IMR-90 (cell line): ENCODE measurements at regions not wholly inside any gene's neighbourhood (a gene's known extent, or its start where the extent isn't known, plus 50 kb on each side); places are given as distances from the start of the nearest gene placed in this dataset.
A peak's percentile ranks its signal among the peaks of the same experiment; 100 is the strongest.

Experiments used
- ATAC-seq: fragments of 200-7000 bp; cut with Tn5 transposase; 2 replicates; pipeline ENCODE4 v1.9.1; 2020; ENCODE audit warnings: low read depth, mild to moderate bottlenecking, moderate library complexity
- BruUV-seq: library from RNA; stranded (reverse); fragments of 400-500 nt; replicated peaks from 2 replicates; lab custom pipeline; 2021; lab: Mats Ljungman, UMichigan
- CTCF ChIA-PET: fragments of 300-600 bp; formaldehyde crosslinking; extraction: SDS; loops from one replicate; lab custom pipeline; 2021; ENCODE audit warnings: antibody characterized with exemption; lab: Yijun Ruan, JAX
- POLR2A ChIA-PET: fragments of 300-600 bp; sonication (Branson Sonifier 250); formaldehyde crosslinking; loops from one replicate; lab custom pipeline; 2022; ENCODE audit warnings: antibody characterized with exemption; ENCODE audit not compliant: unreplicated experiment; lab: Charles Lee
- DNase-seq: peaks from one replicate; pipeline ENCODE4 v3.0.0; 2013
- H2AFZ ChIP-seq: replicated peaks from 2 replicates; pipeline ENCODE3; 2013; ENCODE audit warnings: low read length, mild to moderate bottlenecking; ENCODE audit not compliant: poor library complexity
- H2AK5ac ChIP-seq: 2 replicates; pipeline ENCODE4 v1.6.1; 2013; ENCODE audit warnings: low read depth, low read length, inconsistent platforms
- H2AK9ac ChIP-seq: replicated peaks from 2 replicates; pipeline ENCODE3; 2013; ENCODE audit warnings: mild to moderate bottlenecking, low read depth, low read length, moderate library complexity; ENCODE audit not compliant: poor library complexity
- H2BK120ac ChIP-seq: 2 replicates; pipeline ENCODE4 v1.6.1; 2013; ENCODE audit warnings: low read depth, low read length, inconsistent platforms
- H2BK15ac ChIP-seq: 3 replicates; pipeline ENCODE4 v1.6.1; 2013; ENCODE audit warnings: low read depth, low read length, inconsistent platforms
- H2BK20ac ChIP-seq: 2 replicates; pipeline ENCODE4 v1.6.1; 2013; ENCODE audit warnings: low read depth, mild to moderate bottlenecking, inconsistent platforms, low read length, moderate library complexity
- H2BK5ac ChIP-seq: 2 replicates; pipeline ENCODE4 v1.6.1; 2013; ENCODE audit warnings: mild to moderate bottlenecking, low read depth, low read length, inconsistent platforms; ENCODE audit not compliant: poor library complexity, severe bottlenecking
- H3K14ac ChIP-seq: replicated peaks from 2 replicates; pipeline ENCODE4 v1.6.1; 2013; ENCODE audit warnings: low read depth, low read length, inconsistent platforms
- H3K18ac ChIP-seq: 2 replicates; pipeline ENCODE4 v1.6.1; 2013; ENCODE audit warnings: low read depth, low read length, control low read depth
- H3K23ac ChIP-seq: 2 replicates; pipeline ENCODE4 v1.6.1; 2013; ENCODE audit warnings: low read depth, low read length, inconsistent platforms
- H3K27ac ChIP-seq: 2 replicates; pipeline ENCODE4 v1.5.1; 2013; ENCODE audit warnings: mild to moderate bottlenecking, control low read depth, low read length; ENCODE audit not compliant: insufficient read depth
- H3K27me3 ChIP-seq: 2 replicates; pipeline ENCODE4 v1.6.1; 2013; ENCODE audit warnings: low read length; ENCODE audit not compliant: control insufficient read depth, insufficient read depth
- H3K36me3 ChIP-seq: 2 replicates; pipeline ENCODE4 v1.6.1; 2013; ENCODE audit warnings: low read length, mixed read lengths; ENCODE audit not compliant: control insufficient read depth, insufficient read depth
- H3K4ac ChIP-seq: 2 replicates; pipeline ENCODE4 v1.6.1; 2013; ENCODE audit warnings: low read depth, low read length, inconsistent platforms
- H3K4me1 ChIP-seq: 2 replicates; pipeline ENCODE4 v1.6.1; 2013; ENCODE audit warnings: low read length, mixed read lengths; ENCODE audit not compliant: control insufficient read depth, insufficient read depth
- H3K4me2 ChIP-seq: 2 replicates; pipeline ENCODE4 v1.6.1; 2013; ENCODE audit warnings: low read depth, mild to moderate bottlenecking, control low read depth, low read length, moderate library complexity
- H3K4me3 ChIP-seq: 2 replicates; pipeline ENCODE4 v1.5.1; 2013; ENCODE audit warnings: low read depth, mild to moderate bottlenecking, control low read depth, low read length, moderate library complexity; ENCODE audit not compliant: insufficient read depth
- H3K56ac ChIP-seq: 2 replicates; pipeline ENCODE4 v1.6.1; 2013; ENCODE audit warnings: low read length, inconsistent platforms; ENCODE audit not compliant: insufficient read depth; ENCODE audit errors: extremely low read depth
- H3K79me1 ChIP-seq, 2 experiments: 2 replicates each; pipeline ENCODE4 v1.6.1; 2013; ENCODE audit warnings: low read length in 2 of 2, inconsistent platforms in 1 of 2, low read depth in 1 of 2
- H3K9ac ChIP-seq: 2 replicates; pipeline ENCODE4 v1.6.1; 2013; ENCODE audit warnings: low read depth, low read length, control low read depth
- H3K9me1 ChIP-seq: 2 replicates; pipeline ENCODE4 v1.6.1; 2013; ENCODE audit warnings: low read length, inconsistent platforms; ENCODE audit not compliant: insufficient read depth
- H3K9me3 ChIP-seq: 2 replicates; pipeline ENCODE4 v1.6.1; 2013; ENCODE audit warnings: low read length; ENCODE audit not compliant: control insufficient read depth, insufficient read depth
- H4K20me1 ChIP-seq: 2 replicates; pipeline ENCODE4 v1.6.1; 2013; ENCODE audit warnings: low read length, inconsistent platforms; ENCODE audit not compliant: insufficient read depth
- H4K5ac ChIP-seq: 2 replicates; pipeline ENCODE4 v1.6.1; 2013; ENCODE audit warnings: mild to moderate bottlenecking, low read depth, low read length, control low read depth
- H4K8ac ChIP-seq, 2 experiments: 2 replicates each; pipeline ENCODE4 v1.6.1; 2013; ENCODE audit warnings: low read depth in 2 of 2, low read length in 2 of 2, control low read depth in 1 of 2, inconsistent platforms in 1 of 2
- H4K91ac ChIP-seq: 2 replicates; pipeline ENCODE4 v1.6.1; 2013; ENCODE audit warnings: low read depth, low read length, inconsistent platforms; ENCODE audit not compliant: insufficient read depth
- BHLHE40 ChIP-seq: fragments of 150-350 bp; IDR thresholded peaks from 2 replicates; pipeline ENCODE4 v1.6.1; 2016; ENCODE audit warnings: mild to moderate bottlenecking, low read depth, low read length
- CEBPB ChIP-seq: IDR thresholded peaks from 2 replicates; pipeline ENCODE4 v1.6.1; 2012; ENCODE audit warnings: low read depth, low read length, improper control_type of control experiment
- FOS ChIP-seq: fragments of 150-350 bp; IDR thresholded peaks from 2 replicates; pipeline ENCODE4 v1.6.1; 2016; ENCODE audit warnings: low read depth, low read length
- MAZ ChIP-seq: IDR thresholded peaks from 2 replicates; pipeline ENCODE4 v1.6.1; 2012; ENCODE audit warnings: low read depth, mild to moderate bottlenecking, low read length, improper control_type of control experiment, moderate library complexity, borderline replicate concordance
- MXI1 ChIP-seq: IDR thresholded peaks from 2 replicates; pipeline ENCODE4 v1.6.1; 2012; ENCODE audit warnings: low read depth, mild to moderate bottlenecking, low read length, moderate library complexity, borderline replicate concordance
- POLR2A ChIP-seq: IDR thresholded peaks from 2 replicates; pipeline ENCODE4 v1.6.1; 2012; ENCODE audit warnings: mild to moderate bottlenecking, low read depth, low read length
- RAD21 ChIP-seq: IDR thresholded peaks from 2 replicates; pipeline ENCODE4 v1.6.1; 2012; ENCODE audit warnings: low read length, improper control_type of control experiment
- RCOR1 ChIP-seq: IDR thresholded peaks from 2 replicates; pipeline ENCODE4 v1.6.1; 2012; ENCODE audit warnings: mild to moderate bottlenecking, low read length, improper control_type of control experiment; ENCODE audit not compliant: insufficient replicate concordance
- RFX5 ChIP-seq: IDR thresholded peaks from 2 replicates; pipeline ENCODE4 v1.8.0; 2012; ENCODE audit warnings: low read depth, mild to moderate bottlenecking, low read length, moderate library complexity
- SMC3 ChIP-seq: fragments of 150-350 bp; IDR thresholded peaks from 2 replicates; pipeline ENCODE4 v1.6.1; 2016; ENCODE audit warnings: low read depth, mild to moderate bottlenecking, antibody characterized with exemption, low read length, moderate library complexity
- WGBS, 2 experiments: methylation state at CpG; one replicate each; pipeline versions ENCODE4 v1.1.5 to v1.1.7; 2013; ENCODE audit warnings: missing lambda C conversion rate in 2 of 2; ENCODE audit not compliant: insufficient read length in 1 of 2; ENCODE audit errors: extremely low coverage in 2 of 2; 5-methylcytosine and 5-hydroxymethylcytosine counted together
- dilution Hi-C: fragments of 300-500 bp; cut with HindIII; formaldehyde crosslinking; loops from one replicate; pipeline ENCODE4 v1.14.3; 2018; ENCODE audit warnings: low sequenced_read_pairs; ENCODE audit not compliant: unreplicated experiment
- in situ Hi-C: fragments of 300-500 bp; cut with MboI; formaldehyde crosslinking; loops from 3 replicates; pipeline ENCODE4 v1.14.3; 2019; ENCODE audit warnings: low sequenced_read_pairs, inconsistent platforms, mixed read lengths
- intact Hi-C: fragments of 100-400 bp; cut with micrococcal nuclease; formaldehyde crosslinking; loops from 2 replicates; pipeline ENCODE4 v1.10.0; 2022
- TF ChIP-seq, protein P1 (sequence below): conservative IDR thresholded peaks from 2 replicates; pipeline ENCODE4 v1.5.1; 2012; ENCODE audit warnings: mild to moderate bottlenecking, low read depth, low read length, improper control_type of control experiment
- TF ChIP-seq, protein P2 (sequence below): fragments of 150-350 bp; IDR thresholded peaks from 2 replicates; pipeline ENCODE4 v1.6.1; 2017; ENCODE audit warnings: mild to moderate bottlenecking, antibody characterized with exemption, low read length, low read depth
- TF ChIP-seq, protein P3 (sequence below): fragments of 150-350 bp; IDR thresholded peaks from 2 replicates; pipeline ENCODE4 v1.6.1; 2016; ENCODE audit warnings: low read depth, mild to moderate bottlenecking, low read length, moderate library complexity, borderline replicate concordance

DNA sequence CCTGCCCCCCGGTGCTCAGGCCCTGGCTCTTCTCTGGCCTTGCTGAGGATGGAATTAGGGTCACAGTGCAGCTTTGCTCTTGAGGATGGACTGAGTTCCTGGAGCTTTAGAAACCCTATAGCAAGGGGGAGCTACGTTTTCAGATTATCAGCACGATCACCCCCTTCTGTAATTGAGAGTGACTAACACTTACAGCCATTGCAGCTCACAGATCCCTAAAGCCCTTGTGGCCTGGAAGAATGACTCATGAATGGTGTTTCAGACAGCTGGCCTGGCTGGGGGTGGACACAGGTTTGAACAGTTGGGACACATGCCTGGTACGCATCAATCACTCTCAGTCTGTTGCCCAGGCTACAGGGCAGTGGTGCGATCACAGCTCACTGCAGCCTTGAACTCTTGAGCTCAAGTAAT is 79.7 kb upstream of the IGFBP5 start:
- Histone ChIP-seq H2BK120ac (peak overlapping the region; percentile 66; the same call in 1 of the 2 replicates), H3K4me1 (peaks cover 11% of the 10 kb centered on the region), H3K23ac (peak overlapping the region; percentile 68), H3K4ac (peak overlapping the region; percentile 79), H3K36me3 (no peaks in the 10 kb centered on the region), H2BK5ac (peak overlapping the region; percentile 80), H3K27me3 (no peaks in the 10 kb centered on the region), H3K4me3 (no peak overlapping the region), H3K18ac (peak overlapping the region; percentile 37), H3K9me3 (no peaks in the 10 kb centered on the region), H3K9ac (peak overlapping the region; percentile 15; the same call in 1 of the 2 replicates), H4K8ac (peak overlapping the region in 1 of 2 experiments; percentile 65; a peak in 3 of 4 replicates), H2AK9ac (peak overlapping the region; percentile 96), H4K91ac (peak overlapping the region; percentile 84), H3K79me1 (no peaks in the 10 kb centered on the region), H2BK20ac (peak overlapping the region; percentile 68), H4K20me1 (no peaks in the 10 kb centered on the region), H2BK15ac (peak overlapping the region; percentile 39; the same call in 2 of the 3 replicates), H3K56ac (peak overlapping the region; percentile 55), H3K27ac (peak overlapping the region; percentile 66), H2AK5ac (peak overlapping the region; percentile 61), H3K9me1 (peaks cover 10% of the 10 kb centered on the region), H4K5ac (peak overlapping the region; percentile 40), H2AFZ (peak overlapping the region; percentile 76), H3K4me2 (peak overlapping the region; percentile 35; the same call in 1 of the 2 replicates), H3K14ac (peak overlapping the region; percentile 44)
- dilution Hi-C loops, result no loop called here
- no TSS peak for BruUV-seq
- in situ Hi-C loops, result no loop called here
- WGBS, 2 experiments, result no CpG with 5 or more reads among the region's 5 CpGs
- peak; percentile 99 for DNase-seq
- ChIA-PET CTCF (interaction anchor here (0.5 to 1.7 kb wide), 8 partner anchors 8 to 329 kb away, joined by 3 to 8 read pairs (median 4); partner anchors contain the start of gene IGFBP5), POLR2A (no interaction called here)
- ATAC-seq, result peak; percentile 91
- intact Hi-C loops, result loop anchor here (2.0 kb wide), 1 partner anchor 76 kb away; no protein-coding TSS in a partner anchor
- TF ChIP-seq MXI1 (peak; percentile 30; the same call in 1 of the 2 replicates), FOS (peak; percentile 98), SMC3 (0 out of 2 replicates have a peak, but pooled peaks have one; percentile 6), RCOR1 (peak; percentile 93), RAD21 (0 out of 2 replicates have a peak, but pooled peaks have one; percentile 32), POLR2A (no peak), MAZ (peak; percentile 18; the same call in 1 of the 2 replicates), BHLHE40 (peak; percentile 73), RFX5 (no peak), CEBPB (peak; percentile 83)
- TF ChIP-seq, protein P1, sequence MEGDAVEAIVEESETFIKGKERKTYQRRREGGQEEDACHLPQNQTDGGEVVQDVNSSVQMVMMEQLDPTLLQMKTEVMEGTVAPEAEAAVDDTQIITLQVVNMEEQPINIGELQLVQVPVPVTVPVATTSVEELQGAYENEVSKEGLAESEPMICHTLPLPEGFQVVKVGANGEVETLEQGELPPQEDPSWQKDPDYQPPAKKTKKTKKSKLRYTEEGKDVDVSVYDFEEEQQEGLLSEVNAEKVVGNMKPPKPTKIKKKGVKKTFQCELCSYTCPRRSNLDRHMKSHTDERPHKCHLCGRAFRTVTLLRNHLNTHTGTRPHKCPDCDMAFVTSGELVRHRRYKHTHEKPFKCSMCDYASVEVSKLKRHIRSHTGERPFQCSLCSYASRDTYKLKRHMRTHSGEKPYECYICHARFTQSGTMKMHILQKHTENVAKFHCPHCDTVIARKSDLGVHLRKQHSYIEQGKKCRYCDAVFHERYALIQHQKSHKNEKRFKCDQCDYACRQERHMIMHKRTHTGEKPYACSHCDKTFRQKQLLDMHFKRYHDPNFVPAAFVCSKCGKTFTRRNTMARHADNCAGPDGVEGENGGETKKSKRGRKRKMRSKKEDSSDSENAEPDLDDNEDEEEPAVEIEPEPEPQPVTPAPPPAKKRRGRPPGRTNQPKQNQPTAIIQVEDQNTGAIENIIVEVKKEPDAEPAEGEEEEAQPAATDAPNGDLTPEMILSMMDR, result peak; percentile 20; the same call in 1 of the 2 replicates
- TF ChIP-seq, protein P2, sequence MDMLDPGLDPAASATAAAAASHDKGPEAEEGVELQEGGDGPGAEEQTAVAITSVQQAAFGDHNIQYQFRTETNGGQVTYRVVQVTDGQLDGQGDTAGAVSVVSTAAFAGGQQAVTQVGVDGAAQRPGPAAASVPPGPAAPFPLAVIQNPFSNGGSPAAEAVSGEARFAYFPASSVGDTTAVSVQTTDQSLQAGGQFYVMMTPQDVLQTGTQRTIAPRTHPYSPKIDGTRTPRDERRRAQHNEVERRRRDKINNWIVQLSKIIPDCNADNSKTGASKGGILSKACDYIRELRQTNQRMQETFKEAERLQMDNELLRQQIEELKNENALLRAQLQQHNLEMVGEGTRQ, result peak; percentile 59
- TF ChIP-seq, protein P3, sequence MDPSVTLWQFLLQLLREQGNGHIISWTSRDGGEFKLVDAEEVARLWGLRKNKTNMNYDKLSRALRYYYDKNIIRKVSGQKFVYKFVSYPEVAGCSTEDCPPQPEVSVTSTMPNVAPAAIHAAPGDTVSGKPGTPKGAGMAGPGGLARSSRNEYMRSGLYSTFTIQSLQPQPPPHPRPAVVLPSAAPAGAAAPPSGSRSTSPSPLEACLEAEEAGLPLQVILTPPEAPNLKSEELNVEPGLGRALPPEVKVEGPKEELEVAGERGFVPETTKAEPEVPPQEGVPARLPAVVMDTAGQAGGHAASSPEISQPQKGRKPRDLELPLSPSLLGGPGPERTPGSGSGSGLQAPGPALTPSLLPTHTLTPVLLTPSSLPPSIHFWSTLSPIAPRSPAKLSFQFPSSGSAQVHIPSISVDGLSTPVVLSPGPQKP, result no peak
